ENCODE measurements at regions not wholly inside any gene's neighbourhood (a gene's known extent, or its start where the extent isn't known, plus 50 kb on each side); places are given as distances from the start of the nearest gene placed in this dataset.

GRCh38 chr21:41653954-41654491, 112.8 kb downstream of the RIPK4 start:
- no peaks in the 10 kb centered on the region for H3K27me3 ChIP-seq
- H3K4me3 ChIP-seq: no peak overlapping the region
- no peaks in the 10 kb centered on the region for H3K9me3 ChIP-seq
- H3K27ac ChIP-seq: no peak overlapping the region
- DNase-seq (ENCODE audit: low spot score in 2 of 2): peak in 1 of 2 donors; percentile 57
- TF ChIP-seq POLR2A (IDR thresholded peaks at IDR 0.05): no peak
- peak in 1 of 3 donors; percentile 57 for TF ChIP-seq POLR2AphosphoS5 (IDR thresholded peaks at IDR 0.05)
- no peaks in the 10 kb centered on the region for H3K36me3 ChIP-seq
- 32% methylated on average over 3 of the region's 3 CpGs for WGBS
- H3K4me1 ChIP-seq: peaks cover 45% of the 10 kb centered on the region

- Histone ChIP-seq H3K9me3 (no peaks in the 10 kb centered on the region), H3K36me3 (no peaks in the 10 kb centered on the region), H3K27ac (no peak overlapping the region), H3K4me1 (peaks cover 50% of the 10 kb centered on the region), H3K27me3 (no peaks in the 10 kb centered on the region), H3K4me3 (no peak overlapping the region)
- TF ChIP-seq EP300 (IDR thresholded peaks at IDR 0.05) (no peak), POLR2A (IDR thresholded peaks at IDR 0.05) (no peak), POLR2AphosphoS5 (IDR thresholded peaks at IDR 0.05) (no peak)
- TF ChIP-seq, protein P1, sequence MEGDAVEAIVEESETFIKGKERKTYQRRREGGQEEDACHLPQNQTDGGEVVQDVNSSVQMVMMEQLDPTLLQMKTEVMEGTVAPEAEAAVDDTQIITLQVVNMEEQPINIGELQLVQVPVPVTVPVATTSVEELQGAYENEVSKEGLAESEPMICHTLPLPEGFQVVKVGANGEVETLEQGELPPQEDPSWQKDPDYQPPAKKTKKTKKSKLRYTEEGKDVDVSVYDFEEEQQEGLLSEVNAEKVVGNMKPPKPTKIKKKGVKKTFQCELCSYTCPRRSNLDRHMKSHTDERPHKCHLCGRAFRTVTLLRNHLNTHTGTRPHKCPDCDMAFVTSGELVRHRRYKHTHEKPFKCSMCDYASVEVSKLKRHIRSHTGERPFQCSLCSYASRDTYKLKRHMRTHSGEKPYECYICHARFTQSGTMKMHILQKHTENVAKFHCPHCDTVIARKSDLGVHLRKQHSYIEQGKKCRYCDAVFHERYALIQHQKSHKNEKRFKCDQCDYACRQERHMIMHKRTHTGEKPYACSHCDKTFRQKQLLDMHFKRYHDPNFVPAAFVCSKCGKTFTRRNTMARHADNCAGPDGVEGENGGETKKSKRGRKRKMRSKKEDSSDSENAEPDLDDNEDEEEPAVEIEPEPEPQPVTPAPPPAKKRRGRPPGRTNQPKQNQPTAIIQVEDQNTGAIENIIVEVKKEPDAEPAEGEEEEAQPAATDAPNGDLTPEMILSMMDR (IDR thresholded peaks at IDR 0.05): no peak
- 58% methylated on average over 13 of the region's 13 CpGs for whole genome bisulfite sequencing
- DNase-seq (ENCODE audit: low spot score in 2 of 2): peak; percentile 43 to 56
These were observed 113.5 kb downstream of the RIPK4 start for GRCh38 chr21:41653243-41653953.

DNA sequence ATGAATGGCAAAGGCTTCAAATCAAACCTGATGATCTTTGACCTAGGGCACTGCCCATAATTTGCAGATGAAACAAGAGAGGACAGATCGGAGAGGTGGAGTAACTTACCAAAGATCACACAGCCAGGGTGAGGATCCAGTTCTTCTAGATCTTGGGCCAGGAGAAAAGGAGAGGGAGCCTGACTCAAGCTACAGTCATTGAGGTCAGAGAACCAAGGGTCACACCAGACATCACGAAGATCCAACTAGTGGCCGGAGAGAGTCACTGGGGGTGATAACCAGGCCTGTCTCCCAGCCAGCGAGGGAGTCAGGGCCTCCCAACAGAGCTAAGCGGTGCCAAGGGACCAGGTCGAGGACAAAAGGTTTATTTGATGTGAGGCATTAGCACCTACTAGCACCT, 115.0 kb downstream of the RIPK4 start:
- Histone ChIP-seq H3K27ac (peak overlapping the region; percentile 27), H3K36me3 (no peaks in the 10 kb centered on the region)
- peak; percentile 42 to 67 for DNase-seq (ENCODE audit: low spot score in 2 of 2)

DNA sequence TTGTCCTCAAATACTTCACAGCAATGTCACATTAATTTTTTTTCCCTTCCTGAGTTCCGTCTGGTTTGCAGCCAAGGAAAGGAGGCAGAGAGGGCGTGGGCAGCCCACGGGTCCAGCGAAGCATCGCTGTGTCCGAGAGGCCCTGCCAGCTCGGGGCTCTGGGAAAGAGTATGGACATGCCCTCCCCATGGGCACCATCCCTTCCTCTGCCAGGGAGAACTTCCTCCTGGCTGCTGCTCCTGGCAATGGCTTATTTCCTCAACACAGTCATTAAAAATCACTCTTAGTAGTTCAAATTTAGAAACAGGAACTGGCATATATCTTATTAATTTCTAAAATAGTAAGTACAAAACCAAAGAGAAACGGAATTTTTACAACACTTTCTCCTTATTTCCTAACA, 115.4 kb downstream of the RIPK4 start:
- 2% methylated on average over 8 of the region's 8 CpGs for WGBS
- DNase-seq (ENCODE audit: low spot score in 2 of 2): peak; percentile 49 to 58

More for the DNA sequence above, 115.0 kb downstream of the RIPK4 start:
- WGBS: 51% methylated on average over 6 of the region's 6 CpGs
- no peaks in the 10 kb centered on the region for H3K9me3 ChIP-seq
- no peak overlapping the region for H3K4me3 ChIP-seq
- H3K27me3 ChIP-seq: no peaks in the 10 kb centered on the region
- peaks cover 54% of the 10 kb centered on the region for H3K4me1 ChIP-seq
- no peak for TF ChIP-seq POLR2AphosphoS5 (IDR thresholded peaks at IDR 0.05)
- TF ChIP-seq, protein P1 (IDR thresholded peaks at IDR 0.05): no peak
- no peak for TF ChIP-seq POLR2A (IDR thresholded peaks at IDR 0.05)
- no peak for TF ChIP-seq EP300 (IDR thresholded peaks at IDR 0.05)

GRCh38 chr21:41650526-41651145, 116.2 kb downstream of the RIPK4 start:
- H3K4me3 ChIP-seq: no peak overlapping the region
- no peaks in the 10 kb centered on the region for H3K27me3 ChIP-seq
- TF ChIP-seq, protein P1 (IDR thresholded peaks at IDR 0.05): no peak
- TF ChIP-seq POLR2A (IDR thresholded peaks at IDR 0.05): no peak
- TF ChIP-seq POLR2AphosphoS5 (IDR thresholded peaks at IDR 0.05): no peak
- peak in 1 of 2 donors; percentile 44 for DNase-seq (ENCODE audit: low spot score in 2 of 2)
- H3K27ac ChIP-seq: no peak overlapping the region
- 87% methylated on average over 19 of the region's 19 CpGs for WGBS
- H3K9me3 ChIP-seq: no peaks in the 10 kb centered on the region
- H3K4me1 ChIP-seq: peaks cover 54% of the 10 kb centered on the region
- H3K36me3 ChIP-seq: no peaks in the 10 kb centered on the region

More for the DNA sequence above, 115.4 kb downstream of the RIPK4 start:
- no peaks in the 10 kb centered on the region for H3K9me3 ChIP-seq
- H3K27me3 ChIP-seq: no peaks in the 10 kb centered on the region
- no peak overlapping the region for H3K4me3 ChIP-seq
- no peak for TF ChIP-seq EP300 (IDR thresholded peaks at IDR 0.05)
- TF ChIP-seq POLR2AphosphoS5 (IDR thresholded peaks at IDR 0.05): no peak
- TF ChIP-seq POLR2A (IDR thresholded peaks at IDR 0.05): no peak
- TF ChIP-seq, protein P1 (IDR thresholded peaks at IDR 0.05): no peak
- peaks cover 54% of the 10 kb centered on the region for H3K4me1 ChIP-seq
- H3K36me3 ChIP-seq: no peaks in the 10 kb centered on the region
- peak overlapping the region; percentile 27 for H3K27ac ChIP-seq

All from suprapubic skin (tissue), 4 donors.